ENCODE measurements at regions not wholly inside any gene's neighbourhood (a gene's known extent, or its start where the extent isn't known, plus 50 kb on each side); places are given as distances from the start of the nearest gene placed in this dataset.
"Not testable (repeated sequence)": the region's sequence is repeated elsewhere in the genome, so short reads cannot be mapped to it uniquely, and the experiment has no call there.

DNA sequence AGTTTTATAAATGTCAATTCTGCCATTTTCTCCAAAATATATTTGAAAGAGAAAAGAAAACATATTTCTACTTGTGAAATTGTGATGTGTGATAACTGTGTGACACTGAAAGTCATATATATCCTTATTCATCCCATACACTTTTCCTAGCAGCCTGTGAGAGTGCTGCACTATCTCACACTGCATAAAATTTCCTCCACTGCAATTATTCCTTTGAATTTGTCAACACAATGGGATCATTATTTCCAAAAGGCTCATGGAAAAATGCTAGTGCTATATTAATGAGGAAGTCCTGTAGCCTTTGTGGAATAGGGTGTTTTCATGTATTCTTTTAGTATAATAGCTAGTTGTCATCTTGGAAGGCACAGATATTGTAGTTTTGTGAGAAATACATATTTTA is 504.1 kb downstream of the RPL10L start:
- in situ Hi-C loops (cut with HindIII; ENCODE audit: low pct_unique_long_range_greater_than_20kb, low sequenced_read_pairs) = no loop called here
- DNase-seq (ENCODE audit: low read depth, low spot score) = no peak

DNA sequence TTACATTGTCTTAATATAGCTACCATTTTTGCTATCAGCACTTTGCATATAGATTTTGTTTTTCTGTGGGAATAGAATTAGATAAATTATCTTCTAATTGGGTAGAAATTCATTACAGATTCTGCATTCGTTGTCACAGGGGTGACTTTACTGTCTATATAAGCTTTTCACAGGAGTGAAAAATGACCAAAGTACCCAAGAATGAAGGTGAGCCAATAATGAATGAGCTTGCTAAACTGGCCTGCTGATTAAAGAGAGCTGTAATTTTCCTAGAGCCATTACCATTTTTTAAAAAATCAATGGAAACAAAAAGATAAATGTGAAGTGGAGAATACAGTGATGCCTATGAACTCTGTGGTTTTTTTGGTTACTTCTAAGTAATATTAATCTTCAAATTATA is 504.6 kb downstream of the RPL10L start:
- in situ Hi-C loops (cut with HindIII; ENCODE audit: low pct_unique_long_range_greater_than_20kb, low sequenced_read_pairs) = no loop called here
- no peak for DNase-seq (ENCODE audit: low read depth, low spot score)

DNA sequence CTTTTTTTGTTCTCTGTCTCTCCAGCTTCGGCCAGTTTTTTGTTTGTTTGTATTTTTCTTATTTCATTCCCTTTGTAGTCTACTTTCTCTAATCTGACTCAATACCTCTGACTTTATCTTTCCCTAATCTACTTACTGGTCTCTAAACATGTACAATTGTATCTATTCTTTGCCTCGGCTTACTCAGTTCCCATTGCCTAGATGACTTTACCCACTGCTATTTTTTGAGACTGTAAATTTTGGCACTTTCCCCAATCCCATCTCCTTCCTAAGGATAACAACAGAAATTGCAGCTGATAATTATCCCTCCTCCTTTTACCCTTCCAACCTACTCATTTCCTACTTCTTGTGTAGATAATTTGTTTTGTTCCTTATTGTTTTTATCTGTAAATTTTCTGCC is 511.1 kb downstream of the RPL10L start:
- DNase-seq (ENCODE audit: low read depth, low spot score) = no peak
- in situ Hi-C loops (cut with HindIII; ENCODE audit: low pct_unique_long_range_greater_than_20kb, low sequenced_read_pairs) = no loop called here

DNA sequence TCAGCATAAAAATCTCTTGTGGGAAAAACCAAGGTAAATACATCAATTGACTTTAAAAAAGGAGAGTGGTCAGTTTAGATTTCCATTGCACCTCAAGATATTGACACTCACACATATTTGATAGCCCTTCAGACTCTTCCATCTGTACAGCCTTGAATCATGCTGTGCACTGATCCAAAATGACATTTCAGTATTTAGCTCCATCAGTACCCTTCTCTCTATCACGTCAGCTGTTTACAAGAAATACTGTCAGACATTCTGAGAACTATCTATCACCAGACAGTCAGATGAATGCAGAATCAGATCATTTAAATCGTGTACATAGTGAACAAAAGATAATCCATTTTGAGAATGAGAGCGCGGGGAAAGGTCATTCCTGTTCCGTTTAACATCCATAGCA is 511.9 kb downstream of the RPL10L start:
- no peak for DNase-seq (ENCODE audit: low read depth, low spot score)
- in situ Hi-C loops (cut with HindIII; ENCODE audit: low pct_unique_long_range_greater_than_20kb, low sequenced_read_pairs) = no loop called here

DNA sequence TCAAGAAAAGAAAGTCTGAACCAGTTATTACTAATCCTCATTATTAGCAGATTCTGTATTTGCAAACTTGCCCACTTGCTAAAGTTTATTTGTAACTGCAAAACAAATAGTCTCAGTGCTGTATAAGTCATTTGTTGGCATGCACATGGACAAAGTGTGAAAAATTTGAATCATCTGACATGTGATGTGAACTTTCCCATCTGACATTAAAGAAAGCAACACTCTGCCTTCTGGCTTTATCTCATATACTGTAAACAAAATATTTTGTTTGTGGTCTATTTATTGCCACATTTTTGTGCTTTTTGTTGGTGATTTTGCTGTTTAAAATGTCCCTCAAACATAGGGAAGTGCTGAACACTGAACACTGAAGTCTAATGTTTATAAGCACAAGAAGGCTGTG is 513.8 kb downstream of the RPL10L start:
- in situ Hi-C loops (cut with HindIII; ENCODE audit: low pct_unique_long_range_greater_than_20kb, low sequenced_read_pairs) = no loop called here
- DNase-seq (ENCODE audit: low read depth, low spot score) = no peak

DNA sequence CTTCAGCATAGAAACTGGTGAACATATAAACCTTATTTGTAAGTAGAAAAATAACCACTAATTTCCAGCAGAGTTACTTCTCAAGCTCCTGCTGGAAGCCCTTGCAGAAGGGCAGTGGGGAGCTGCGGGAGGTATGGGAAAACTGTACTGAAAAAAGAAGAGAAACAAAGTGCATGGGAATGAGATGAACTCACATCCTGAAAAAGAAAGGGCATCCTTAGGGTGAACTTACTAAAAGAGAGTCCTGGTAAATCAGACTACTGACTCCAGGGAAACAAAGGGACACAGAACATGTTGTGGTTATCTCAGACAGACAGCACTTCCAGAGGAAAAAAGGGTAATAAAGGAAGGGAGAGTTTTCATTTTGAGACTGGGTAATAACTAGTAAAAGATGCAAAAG is 515.1 kb downstream of the RPL10L start:
- DNase-seq (ENCODE audit: low read depth, low spot score) = no peak
- in situ Hi-C loops (cut with HindIII; ENCODE audit: low pct_unique_long_range_greater_than_20kb, low sequenced_read_pairs) = no loop called here

DNA sequence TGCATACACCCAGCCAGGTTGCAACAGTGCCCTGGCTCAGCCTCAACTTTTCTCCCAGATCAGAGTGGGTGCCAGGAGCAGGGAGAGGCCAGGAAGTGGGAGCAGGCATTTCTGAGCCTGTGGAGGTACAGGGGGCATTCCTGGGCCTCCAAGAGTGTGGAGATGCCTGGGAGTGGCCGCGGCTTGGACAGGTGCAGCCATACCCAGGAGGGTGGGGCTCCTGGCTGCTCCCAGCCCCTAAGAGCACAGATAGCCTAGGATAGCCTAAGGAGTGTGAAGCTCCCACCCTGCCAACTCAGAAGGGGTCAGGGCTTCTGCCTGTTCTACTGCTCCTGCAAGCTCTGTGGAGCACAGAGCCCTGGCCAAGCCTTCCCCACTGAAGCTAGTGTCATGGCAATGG is 543.4 kb downstream of the RPL10L start:
- no peak for DNase-seq (ENCODE audit: low read depth, low spot score)
- in situ Hi-C loops (cut with HindIII; ENCODE audit: low pct_unique_long_range_greater_than_20kb, low sequenced_read_pairs) = no loop called here

DNA sequence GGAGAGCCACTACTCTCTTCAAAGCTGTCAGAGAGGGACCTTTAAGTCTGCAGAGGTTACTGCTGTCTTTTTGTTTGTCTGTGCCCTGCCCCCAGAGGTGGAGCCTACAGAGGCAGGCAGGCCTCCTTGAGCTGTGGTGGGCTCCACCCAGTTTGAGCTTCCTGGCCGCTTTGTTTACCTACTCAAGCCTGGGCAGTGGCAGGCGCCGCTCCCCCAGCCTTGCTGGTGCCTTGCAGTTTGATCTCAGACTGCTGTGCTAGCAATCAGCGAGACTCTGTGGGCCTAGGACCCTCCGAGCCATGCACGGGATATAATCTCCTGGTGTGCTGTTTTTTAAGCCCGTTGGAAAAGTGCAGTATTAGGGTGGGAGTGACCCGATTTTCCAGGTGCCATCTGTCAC is 550.7 kb downstream of the RPL10L start:
- in situ Hi-C loops (cut with HindIII; ENCODE audit: low pct_unique_long_range_greater_than_20kb, low sequenced_read_pairs) = not testable (repeated sequence)

DNA sequence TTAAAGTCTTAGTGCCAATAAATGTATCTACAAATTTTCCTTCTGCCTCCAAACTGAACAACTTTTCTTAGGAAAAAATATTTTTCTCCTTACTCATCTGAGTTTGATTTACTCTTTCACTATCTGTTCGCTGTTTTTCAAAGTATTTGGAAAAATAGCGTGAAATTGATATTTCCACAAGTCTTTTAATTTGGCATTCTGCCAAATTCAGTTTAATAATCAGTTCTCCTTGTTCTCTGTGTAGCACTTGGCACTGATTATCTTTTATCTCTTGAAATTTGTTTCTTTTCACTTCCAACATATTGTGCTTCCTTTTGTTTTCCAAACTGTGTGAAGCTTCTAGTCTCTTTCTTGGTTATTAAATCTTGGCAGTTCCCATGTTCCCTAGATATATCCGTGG is 559.8 kb downstream of the RPL10L start:
- in situ Hi-C loops (cut with HindIII; ENCODE audit: low pct_unique_long_range_greater_than_20kb, low sequenced_read_pairs) = no loop called here
- DNase-seq (ENCODE audit: low read depth, low spot score) = no peak

More for the DNA sequence above, 550.7 kb downstream of the RPL10L start:
- DNase-seq (ENCODE audit: low read depth, low spot score) = not testable (repeated sequence)

DNA sequence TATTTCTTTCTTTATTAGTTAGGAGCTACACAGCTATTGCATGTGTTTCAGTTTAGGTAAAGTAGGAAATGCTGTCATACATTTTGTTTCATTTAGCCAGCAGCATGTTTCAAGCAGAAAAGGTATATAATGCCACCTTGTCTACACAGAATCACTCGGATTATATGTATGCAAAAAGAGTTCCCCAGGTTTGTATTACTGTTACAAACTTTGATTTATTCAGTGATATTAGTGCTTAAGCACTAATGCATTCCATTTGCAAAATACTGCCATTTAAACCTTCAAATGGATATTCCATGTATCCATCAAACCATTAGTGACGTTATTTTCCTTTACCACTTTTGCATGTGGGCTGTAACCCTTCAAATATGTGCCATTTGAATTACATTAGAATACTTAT is 564.0 kb downstream of the RPL10L start:
- DNase-seq (ENCODE audit: low read depth, low spot score) = no peak
- in situ Hi-C loops (cut with HindIII; ENCODE audit: low pct_unique_long_range_greater_than_20kb, low sequenced_read_pairs) = no loop called here

DNA sequence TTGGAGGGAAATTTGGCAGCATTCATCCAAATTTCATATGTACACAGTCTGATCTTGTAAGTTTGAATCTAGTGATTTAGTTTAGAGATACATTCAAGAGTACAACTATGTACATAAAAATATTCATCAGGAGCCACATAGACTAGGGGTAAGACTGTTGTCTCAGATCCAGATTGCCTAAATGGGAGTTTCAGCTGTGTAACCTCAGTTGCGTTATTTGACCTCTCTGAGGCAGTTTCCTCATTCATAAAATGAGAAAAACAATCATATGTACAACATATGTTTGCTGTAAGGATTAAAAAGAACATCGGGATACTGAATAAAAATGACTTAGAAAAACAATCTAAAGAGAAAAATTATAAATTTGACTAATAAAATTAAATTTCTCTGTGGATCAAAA is 577.5 kb downstream of the RPL10L start:
- in situ Hi-C loops (cut with HindIII; ENCODE audit: low pct_unique_long_range_greater_than_20kb, low sequenced_read_pairs) = no loop called here
- DNase-seq (ENCODE audit: low read depth, low spot score) = no peak

DNA sequence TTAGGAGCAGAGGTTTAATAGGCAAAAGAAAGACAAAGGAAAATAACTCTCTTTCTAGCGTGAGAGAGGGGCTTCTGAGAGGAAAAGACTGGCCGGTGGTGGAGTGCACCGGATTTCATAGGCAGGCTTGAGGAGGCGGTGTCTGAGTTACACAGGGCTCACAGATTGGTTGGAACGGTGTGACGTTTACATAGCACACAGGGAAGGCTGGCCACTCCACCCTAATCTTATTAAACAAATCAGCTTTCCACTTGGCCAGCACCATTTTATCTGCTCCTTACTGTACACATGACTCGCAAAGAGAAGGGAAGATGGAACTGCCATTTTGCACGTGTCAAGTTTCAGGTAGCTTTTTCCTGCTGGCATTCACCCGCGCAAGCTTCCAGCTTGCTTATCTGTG is 587.7 kb downstream of the RPL10L start:
- peak; percentile 8 for DNase-seq (ENCODE audit: low read depth, low spot score)
- in situ Hi-C loops (cut with HindIII; ENCODE audit: low pct_unique_long_range_greater_than_20kb, low sequenced_read_pairs) = no loop called here

DNA sequence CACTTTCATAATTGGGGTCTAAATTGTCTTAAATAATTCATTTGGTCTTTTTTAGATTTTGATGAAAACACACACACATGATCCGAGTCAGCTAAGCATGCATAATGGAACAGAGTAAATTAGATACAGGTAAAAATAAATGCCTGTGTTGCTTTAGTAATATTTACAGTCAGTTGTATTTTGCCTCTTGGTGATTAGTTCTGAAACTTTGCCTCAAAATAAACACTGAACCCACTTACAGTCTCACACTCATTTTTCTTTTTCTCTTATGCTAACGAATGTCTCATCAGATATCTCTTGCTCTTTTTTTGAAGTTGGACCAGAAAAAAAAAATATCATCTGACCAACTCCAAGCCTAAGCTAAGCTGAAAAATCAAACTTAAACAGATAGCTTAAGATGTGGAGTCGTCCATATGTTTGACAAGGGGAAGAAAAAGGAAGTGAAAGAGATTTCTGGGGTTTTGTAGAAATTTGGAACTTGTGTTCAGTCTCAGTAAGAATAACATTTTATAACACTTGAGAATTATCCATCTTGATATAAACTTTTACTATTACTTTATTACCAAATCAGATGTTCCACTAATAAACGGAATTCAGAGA is 592.5 kb downstream of the RPL10L start:
- DNase-seq (ENCODE audit: low read depth, low spot score) = no peak
- in situ Hi-C loops (cut with HindIII; ENCODE audit: low pct_unique_long_range_greater_than_20kb, low sequenced_read_pairs) = no loop called here

DNA sequence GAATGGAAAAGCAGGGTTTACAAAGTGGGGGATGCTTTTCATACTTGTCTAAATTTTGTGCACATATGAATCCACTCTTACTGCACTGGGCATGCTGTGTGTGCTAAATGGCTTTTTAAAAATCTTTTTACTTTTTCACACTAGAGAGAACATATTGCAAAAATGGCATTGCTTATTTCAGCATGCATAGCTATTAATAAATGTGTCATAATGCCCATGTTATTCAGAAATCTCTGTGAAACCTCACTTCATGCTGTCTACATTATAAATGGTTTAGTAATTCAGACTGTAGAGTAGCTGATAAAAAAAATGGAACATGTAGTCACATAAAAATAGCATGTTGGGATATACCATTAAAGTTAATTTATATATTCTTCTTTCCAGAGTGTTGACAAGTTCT is 593.8 kb downstream of the RPL10L start:
- in situ Hi-C loops (cut with HindIII; ENCODE audit: low pct_unique_long_range_greater_than_20kb, low sequenced_read_pairs) = no loop called here
- no peak for DNase-seq (ENCODE audit: low read depth, low spot score)

DNA sequence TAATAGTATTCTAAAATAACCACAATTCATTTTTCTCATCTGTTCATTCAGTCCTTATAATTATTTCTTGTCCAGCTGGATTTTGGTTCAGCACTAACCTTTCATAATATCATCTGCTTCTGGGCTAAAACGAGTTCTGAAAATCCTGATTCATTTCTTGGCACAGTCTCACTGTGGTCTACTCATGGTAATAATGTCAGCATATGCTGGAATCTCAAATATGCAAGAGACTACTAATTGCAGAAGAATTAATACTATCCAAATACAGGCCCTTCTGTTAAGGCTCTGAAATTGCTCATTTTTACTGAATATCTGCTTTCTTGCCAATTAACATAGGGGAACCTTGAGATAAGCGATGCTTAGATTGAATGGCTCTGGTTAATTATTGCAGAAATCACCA is 597.1 kb downstream of the RPL10L start:
- peak; percentile 8 for DNase-seq (ENCODE audit: low read depth, low spot score)
- in situ Hi-C loops (cut with HindIII; ENCODE audit: low pct_unique_long_range_greater_than_20kb, low sequenced_read_pairs) = no loop called here

DNA sequence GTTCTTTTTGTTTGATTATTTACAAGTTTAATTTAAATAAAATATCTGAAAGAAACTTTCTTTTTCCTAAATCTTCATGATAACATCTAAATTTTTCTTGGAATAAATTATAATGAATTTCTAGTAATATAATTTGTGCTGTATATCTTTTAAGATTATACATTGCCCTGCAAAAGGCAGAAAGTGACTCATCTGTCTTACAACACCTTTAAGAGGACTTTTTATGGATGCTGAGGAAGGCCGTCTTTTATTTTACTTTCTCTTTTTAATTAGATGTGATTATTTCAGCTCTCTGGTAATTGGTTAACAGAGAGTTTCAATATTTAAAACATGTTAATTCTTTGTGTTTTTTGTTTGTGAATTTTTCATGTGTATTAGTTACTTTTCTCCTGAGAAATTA is 598.4 kb downstream of the RPL10L start:
- in situ Hi-C loops (cut with HindIII; ENCODE audit: low pct_unique_long_range_greater_than_20kb, low sequenced_read_pairs) = no loop called here
- DNase-seq (ENCODE audit: low read depth, low spot score) = no peak

DNA sequence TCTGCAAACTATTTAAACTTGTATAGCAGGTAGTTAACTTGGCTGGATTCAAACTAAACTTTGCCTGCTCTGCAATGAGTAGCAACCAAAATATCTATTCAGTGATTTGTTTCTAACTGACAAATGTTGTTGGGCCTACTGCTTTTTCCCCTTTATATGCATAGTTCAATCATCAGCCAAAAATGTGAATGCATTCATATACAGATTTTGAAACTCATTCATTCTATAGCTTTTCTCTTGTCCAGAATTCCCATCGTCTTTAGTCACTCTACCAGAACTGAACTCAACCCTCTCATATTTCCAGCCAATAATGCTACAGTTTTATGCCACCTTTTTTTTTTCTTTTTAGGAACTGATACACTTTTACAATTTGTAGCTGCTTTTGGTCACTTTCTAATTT is 599.8 kb downstream of the RPL10L start:
- no peak for DNase-seq (ENCODE audit: low read depth, low spot score)
- in situ Hi-C loops (cut with HindIII; ENCODE audit: low pct_unique_long_range_greater_than_20kb, low sequenced_read_pairs) = no loop called here

DNA sequence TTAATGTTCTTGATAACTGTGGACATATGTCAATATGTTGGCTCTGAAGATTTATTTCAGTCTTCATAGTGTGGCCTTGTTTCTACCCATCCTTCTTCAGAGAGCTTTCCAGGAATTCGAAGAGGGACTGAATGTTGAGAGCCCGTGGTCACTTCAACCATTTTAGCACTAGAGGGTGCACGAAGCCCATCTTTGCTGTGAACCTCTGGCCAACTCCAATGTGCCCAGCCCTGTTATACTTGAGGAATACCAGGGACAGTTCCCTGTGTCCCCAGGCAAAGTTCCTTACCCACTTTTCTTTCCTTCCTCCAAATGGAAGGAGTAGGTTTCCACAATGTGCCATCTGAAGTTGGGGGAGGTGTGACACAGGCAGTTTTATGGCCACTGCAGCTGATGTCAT is 603.5 kb downstream of the RPL10L start:
- DNase-seq (ENCODE audit: low read depth, low spot score) = peak; percentile 72
- in situ Hi-C loops (cut with HindIII; ENCODE audit: low pct_unique_long_range_greater_than_20kb, low sequenced_read_pairs) = no loop called here

DNA sequence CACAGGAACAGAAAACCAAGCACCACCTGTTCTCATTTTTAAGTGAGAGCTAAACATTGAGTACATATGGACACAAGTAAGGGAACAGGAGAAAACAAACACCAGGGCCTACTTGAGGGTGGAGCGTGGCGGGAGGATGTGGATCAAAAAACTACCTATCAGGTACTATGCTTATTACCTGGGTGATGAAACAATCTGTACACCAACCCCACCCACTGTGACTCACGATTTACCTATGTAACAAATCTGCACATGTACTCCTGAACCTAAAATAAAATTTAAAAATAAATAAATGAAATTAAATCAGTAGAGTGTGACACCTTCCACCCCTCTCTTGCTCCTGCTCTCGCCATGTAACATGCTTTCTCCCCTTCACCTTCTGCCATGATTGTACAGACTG is 615.5 kb downstream of the RPL10L start:
- in situ Hi-C loops (cut with HindIII; ENCODE audit: low pct_unique_long_range_greater_than_20kb, low sequenced_read_pairs) = no loop called here
- DNase-seq (ENCODE audit: low read depth, low spot score) = no peak

DNA sequence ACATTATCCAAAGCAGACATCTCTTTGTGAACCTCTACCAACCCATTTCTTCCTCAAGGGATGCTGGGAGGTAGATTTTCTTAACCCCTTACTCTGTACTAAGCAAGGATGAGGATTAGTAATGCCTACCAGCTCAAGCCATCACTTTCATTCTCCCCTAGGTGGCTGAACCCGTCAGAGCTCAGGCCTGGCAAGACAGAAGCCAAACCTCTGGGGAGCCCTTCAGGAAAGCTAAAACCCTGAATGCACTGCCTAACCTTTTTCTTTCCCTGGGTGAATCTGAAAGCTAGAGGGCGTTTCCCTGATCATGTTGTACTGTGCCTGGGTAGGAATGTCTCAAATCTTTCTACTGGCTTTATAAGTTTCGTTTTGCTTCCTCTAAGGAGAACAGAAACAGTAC is 617.3 kb downstream of the RPL10L start:
- DNase-seq (ENCODE audit: low read depth, low spot score) = peak; percentile 6
- in situ Hi-C loops (cut with HindIII; ENCODE audit: low pct_unique_long_range_greater_than_20kb, low sequenced_read_pairs) = no loop called here
